Panc1 (cell line): ENCODE measurements at regions not wholly inside any gene's neighbourhood (a gene's known extent, or its start where the extent isn't known, plus 50 kb on each side); places are given as distances from the start of the nearest gene placed in this dataset.

Experiments used
- POLR2AphosphoS5 ChIP-seq: IDR thresholded peaks from 2 replicates; pipeline ENCODE4 v1.6.1; 2012; ENCODE audit warnings: mild to moderate bottlenecking, low read depth, low read length, moderate library complexity
- REST ChIP-seq, 2 experiments: IDR thresholded peaks; 2 replicates each; pipeline ENCODE4 v1.6.1; 2011 to 2012; ENCODE audit warnings: low read depth in 2 of 2, control low read depth in 1 of 2, low read length in 1 of 2, mild to moderate bottlenecking in 1 of 2, moderate library complexity in 1 of 2; ENCODE audit not compliant: insufficient read depth in 1 of 2
- SIN3A ChIP-seq: IDR thresholded peaks from 2 replicates; pipeline ENCODE4 v1.6.1; 2012; ENCODE audit warnings: low read depth, mild to moderate bottlenecking, low read length, moderate library complexity, borderline replicate concordance; ENCODE audit not compliant: insufficient read depth
- TCF7L2 ChIP-seq: IDR thresholded peaks from 2 replicates; pipeline ENCODE4 v1.6.1; 2011; ENCODE audit warnings: mild to moderate bottlenecking, low read depth, low read length, inconsistent platforms
- TF ChIP-seq, protein P1 (sequence below): fragments of 450-650 bp; IDR thresholded peaks from 2 replicates; pipeline ENCODE4 v1.5.1; 2017; ENCODE audit warnings: mild to moderate bottlenecking

- TF ChIP-seq, protein P1, sequence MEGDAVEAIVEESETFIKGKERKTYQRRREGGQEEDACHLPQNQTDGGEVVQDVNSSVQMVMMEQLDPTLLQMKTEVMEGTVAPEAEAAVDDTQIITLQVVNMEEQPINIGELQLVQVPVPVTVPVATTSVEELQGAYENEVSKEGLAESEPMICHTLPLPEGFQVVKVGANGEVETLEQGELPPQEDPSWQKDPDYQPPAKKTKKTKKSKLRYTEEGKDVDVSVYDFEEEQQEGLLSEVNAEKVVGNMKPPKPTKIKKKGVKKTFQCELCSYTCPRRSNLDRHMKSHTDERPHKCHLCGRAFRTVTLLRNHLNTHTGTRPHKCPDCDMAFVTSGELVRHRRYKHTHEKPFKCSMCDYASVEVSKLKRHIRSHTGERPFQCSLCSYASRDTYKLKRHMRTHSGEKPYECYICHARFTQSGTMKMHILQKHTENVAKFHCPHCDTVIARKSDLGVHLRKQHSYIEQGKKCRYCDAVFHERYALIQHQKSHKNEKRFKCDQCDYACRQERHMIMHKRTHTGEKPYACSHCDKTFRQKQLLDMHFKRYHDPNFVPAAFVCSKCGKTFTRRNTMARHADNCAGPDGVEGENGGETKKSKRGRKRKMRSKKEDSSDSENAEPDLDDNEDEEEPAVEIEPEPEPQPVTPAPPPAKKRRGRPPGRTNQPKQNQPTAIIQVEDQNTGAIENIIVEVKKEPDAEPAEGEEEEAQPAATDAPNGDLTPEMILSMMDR = no peak
- TF ChIP-seq REST (IDR thresholded peaks at IDR 0.05; ENCODE audit: insufficient read depth in 1 of 2, low read depth in 2 of 2, low read length in 1 of 2) = no peak
- no peak for TF ChIP-seq POLR2AphosphoS5
- TF ChIP-seq SIN3A = no peak
- no peak for TF ChIP-seq TCF7L2
Measured at GRCh38 chr12:88691811-88692210, 111.5 kb upstream of the KITLG start.
